Loucy (cell line): ENCODE measurements at regions not wholly inside any gene's neighbourhood (a gene's known extent, or its start where the extent isn't known, plus 50 kb on each side); places are given as distances from the start of the nearest gene placed in this dataset.
"Not testable (repeated sequence)": the region's sequence is repeated elsewhere in the genome, so short reads cannot be mapped to it uniquely, and the experiment has no call there.

Source experiments
- H2AFZ ChIP-seq: fragments of 200-600 bp; sonication (generic); 2 replicates; pipeline ENCODE4 v1.6.0; 2016; ENCODE audit warnings: antibody characterized with exemption, mild to moderate bottlenecking, low read length, moderate library complexity
- H3F3A ChIP-seq: fragments of 200-600 bp; 2 replicates; pipeline ENCODE4 v1.6.0; 2016; ENCODE audit warnings: antibody characterized with exemption, low read depth, mild to moderate bottlenecking
- H3K27me3 ChIP-seq: fragments of 200-600 bp; sonication (generic); 2 replicates; pipeline ENCODE4 v1.6.1; 2014; ENCODE audit warnings: low read length, mild to moderate bottlenecking; ENCODE audit not compliant: insufficient read depth, poor library complexity, severe bottlenecking
- H3K36me3 ChIP-seq: fragments of 200-600 bp; sonication (generic); 2 replicates; pipeline ENCODE4 v1.6.1; 2016; ENCODE audit warnings: low read length; ENCODE audit not compliant: insufficient read depth
- H3K4me1 ChIP-seq: fragments of 200-600 bp; sonication (generic); 2 replicates; pipeline ENCODE4 v1.5.1; 2014; ENCODE audit warnings: low read length, mild to moderate bottlenecking; ENCODE audit not compliant: insufficient read depth, poor library complexity, severe bottlenecking
- H3K4me2 ChIP-seq: fragments of 200-600 bp; sonication (generic); 2 replicates; pipeline ENCODE4 v1.6.0; 2014; ENCODE audit warnings: antibody characterized with exemption, low read length, low read depth, mild to moderate bottlenecking; ENCODE audit not compliant: poor library complexity, severe bottlenecking
- H3K4me3 ChIP-seq: fragments of 200-600 bp; sonication (generic); 2 replicates; pipeline ENCODE4 v1.5.1; 2014; ENCODE audit warnings: low read length, mild to moderate bottlenecking, mixed read lengths; ENCODE audit not compliant: poor library complexity, severe bottlenecking
- H3K79me2 ChIP-seq: fragments of 200-600 bp; sonication (generic); 2 replicates; pipeline ENCODE4 v1.6.1; 2014; ENCODE audit warnings: low read length; ENCODE audit not compliant: insufficient read depth
- H3K9ac ChIP-seq: fragments of 200-600 bp; sonication (generic); 2 replicates; pipeline ENCODE4 v1.6.0; 2014; ENCODE audit warnings: mild to moderate bottlenecking, low read depth, low read length, moderate library complexity; ENCODE audit not compliant: poor library complexity, severe bottlenecking
- H3K9me2 ChIP-seq: fragments of 200-600 bp; sonication (generic); replicated peaks from 2 replicates; pipeline ENCODE4 v1.6.1; 2016; ENCODE audit warnings: low read depth, low read length, mixed read lengths
- H3K9me3 ChIP-seq: fragments of 200-600 bp; sonication (generic); 2 replicates; pipeline ENCODE4 v1.6.1; 2014; ENCODE audit warnings: mild to moderate bottlenecking, antibody characterized with exemption, low read length, low read depth; ENCODE audit not compliant: insufficient read depth
- H4K20me1 ChIP-seq: fragments of 200-600 bp; sonication (generic); 2 replicates; pipeline ENCODE4 v1.6.0; 2014; ENCODE audit warnings: antibody characterized with exemption, low read length, mild to moderate bottlenecking; ENCODE audit not compliant: insufficient read depth, poor library complexity, severe bottlenecking
- CTCF ChIP-seq: fragments of 200-600 bp; sonication (generic); conservative IDR thresholded peaks from 2 replicates; pipeline ENCODE4 v1.5.1; 2014; ENCODE audit warnings: mild to moderate bottlenecking, antibody characterized with exemption, low read length
- EZH2phosphoT487 ChIP-seq: fragments of 200-600 bp; IDR thresholded peaks from 2 replicates; pipeline ENCODE4 v1.6.1; 2018; ENCODE audit warnings: antibody characterized with exemption, mild to moderate bottlenecking, moderate library complexity, borderline replicate concordance

- Histone ChIP-seq H3K4me3 (no peak overlapping the region), H3K9ac (no peak overlapping the region), H3K79me2 (no peaks in the 10 kb centered on the region), H3K9me2 (no peaks in the 10 kb centered on the region), H3K4me2 (no peak overlapping the region), H3K9me3 (no peaks in the 10 kb centered on the region), H3F3A (no peaks in the 10 kb centered on the region), H4K20me1 (no peaks in the 10 kb centered on the region), H3K27me3 (no peaks in the 10 kb centered on the region), H3K4me1 (peaks cover 7% of the 10 kb centered on the region), H2AFZ (no peak overlapping the region), H3K36me3 (no peaks in the 10 kb centered on the region)
- TF ChIP-seq CTCF (no peak), EZH2phosphoT487 (no peak)
Observed at GRCh38 chr6:11378639-11379038, 146.2 kb upstream of the NEDD9 start.

GRCh38 chr6:11374036-11375010, 141.9 kb upstream of the NEDD9 start:
- H3K79me2 ChIP-seq, result no peaks in the 10 kb centered on the region
- H3K4me3 ChIP-seq, result no peak overlapping the region
- H3K4me1 ChIP-seq, result no peaks in the 10 kb centered on the region
- no peaks in the 10 kb centered on the region for H3K27me3 ChIP-seq
- no peaks in the 10 kb centered on the region for H4K20me1 ChIP-seq
- TF ChIP-seq EZH2phosphoT487 (no peak), CTCF (no peak)
- no peaks in the 10 kb centered on the region for H3K9me3 ChIP-seq
- no peak overlapping the region for H3K4me2 ChIP-seq
- no peak overlapping the region for H3K9ac ChIP-seq
- H2AFZ ChIP-seq, result no peak overlapping the region
- H3F3A ChIP-seq, result no peaks in the 10 kb centered on the region
- H3K36me3 ChIP-seq, result no peaks in the 10 kb centered on the region
- H3K9me2 ChIP-seq, result no peaks in the 10 kb centered on the region

GRCh38 chr6:11373208-11373607, 140.7 kb upstream of the NEDD9 start:
- no peak overlapping the region for H2AFZ ChIP-seq

GRCh38 chr6:11372186-11372790, 139.8 kb upstream of the NEDD9 start:
- H2AFZ ChIP-seq, H3K4me1 ChIP-seq, H3K9ac ChIP-seq, H3F3A ChIP-seq, H3K79me2 ChIP-seq, H3K36me3 ChIP-seq, H3K4me2 ChIP-seq, H3K9me2 ChIP-seq, H4K20me1 ChIP-seq, H3K27me3 ChIP-seq, H3K4me3 ChIP-seq, H3K9me3 ChIP-seq: not testable (repeated sequence)

More at GRCh38 chr6:11373208-11373607, 140.7 kb upstream of the NEDD9 start:
- H3K4me3 ChIP-seq, result no peak overlapping the region
- H3K9me2 ChIP-seq, result no peaks in the 10 kb centered on the region
- no peaks in the 10 kb centered on the region for H3K36me3 ChIP-seq
- H3F3A ChIP-seq, result no peaks in the 10 kb centered on the region
- TF ChIP-seq CTCF (no peak), EZH2phosphoT487 (no peak)
- no peaks in the 10 kb centered on the region for H4K20me1 ChIP-seq
- no peaks in the 10 kb centered on the region for H3K79me2 ChIP-seq
- H3K9me3 ChIP-seq, result no peaks in the 10 kb centered on the region
- no peak overlapping the region for H3K9ac ChIP-seq
- no peaks in the 10 kb centered on the region for H3K27me3 ChIP-seq
- no peaks in the 10 kb centered on the region for H3K4me1 ChIP-seq
- no peak overlapping the region for H3K4me2 ChIP-seq
